HCT116 (cell line): ENCODE measurements at regions not wholly inside any gene's neighbourhood (a gene's known extent, or its start where the extent isn't known, plus 50 kb on each side); places are given as distances from the start of the nearest gene placed in this dataset.

ENCODE experiments used
- CEBPB ChIP-seq: IDR thresholded peaks from 2 replicates; pipeline ENCODE4 v1.6.1; 2012; ENCODE audit warnings: low read depth
- EZH2 ChIP-seq: fragments of 200-600 bp; sonication (generic); IDR thresholded peaks from 2 replicates; pipeline ENCODE4 v1.6.1; 2017; ENCODE audit warnings: antibody characterized with exemption, mixed run types
- FOSL1 ChIP-seq: IDR thresholded peaks from 2 replicates; pipeline ENCODE4 v1.6.1; 2012; ENCODE audit warnings: low read depth
- POLR2A ChIP-seq: IDR thresholded peaks from 2 replicates; pipeline ENCODE4 v1.7.0; 2011; ENCODE audit warnings: borderline replicate concordance; ENCODE audit not compliant: insufficient read depth, insufficient read length; ENCODE audit errors: extremely low read depth
- POLR2AphosphoS5 ChIP-seq: IDR thresholded peaks from 2 replicates; pipeline ENCODE4 v1.6.1; 2011; ENCODE audit warnings: mild to moderate bottlenecking, low read depth, low read length, moderate library complexity
- RAD21 ChIP-seq: IDR thresholded peaks from 2 replicates; pipeline ENCODE4 v1.6.1; 2012; ENCODE audit warnings: low read depth, mild to moderate bottlenecking
- TCF7L2 ChIP-seq: IDR thresholded peaks from 2 replicates; pipeline ENCODE4 v1.7.0; 2011; ENCODE audit warnings: borderline replicate concordance, inconsistent platforms; ENCODE audit not compliant: insufficient read depth, insufficient read length; ENCODE audit errors: extremely low read depth
- YY1 ChIP-seq: IDR thresholded peaks from 2 replicates; pipeline ENCODE4 v1.6.1; 2011; ENCODE audit warnings: low read length, low read depth, moderate library complexity, mild to moderate bottlenecking; ENCODE audit not compliant: insufficient replicate concordance; ENCODE audit errors: extremely low read depth
- TF ChIP-seq, protein P1 (sequence below), 3 experiments: fragments of 200-600 bp in 1 of 3; sonication (generic) in 1 of 3; IDR thresholded peaks in 2 of 3; conservative IDR thresholded peaks in 1 of 3; 2 replicates each; pipeline ENCODE4 v1.5.1; 2012 to 2017; ENCODE audit warnings: low read depth in 2 of 3, low read length in 2 of 3, antibody characterized with exemption in 1 of 3, borderline replicate concordance in 1 of 3, control low read depth in 1 of 3, mild to moderate bottlenecking in 1 of 3, mixed read lengths in 1 of 3, mixed run types in 1 of 3, moderate library complexity in 1 of 3; ENCODE audit not compliant: insufficient read depth in 1 of 3
- TF ChIP-seq, protein P2 (sequence below): IDR thresholded peaks from 2 replicates; pipeline ENCODE4 v1.6.1; 2011; ENCODE audit warnings: mild to moderate bottlenecking, low read length, moderate library complexity; ENCODE audit not compliant: insufficient replicate concordance; ENCODE audit errors: extremely low read depth
- TF ChIP-seq, protein P3 (sequence below): IDR thresholded peaks from 2 replicates; pipeline ENCODE4 v1.6.1; 2012
- TF ChIP-seq, protein P4 (sequence below): IDR thresholded peaks from 2 replicates; pipeline ENCODE4 v1.6.1; 2012; ENCODE audit warnings: low read depth

DNA sequence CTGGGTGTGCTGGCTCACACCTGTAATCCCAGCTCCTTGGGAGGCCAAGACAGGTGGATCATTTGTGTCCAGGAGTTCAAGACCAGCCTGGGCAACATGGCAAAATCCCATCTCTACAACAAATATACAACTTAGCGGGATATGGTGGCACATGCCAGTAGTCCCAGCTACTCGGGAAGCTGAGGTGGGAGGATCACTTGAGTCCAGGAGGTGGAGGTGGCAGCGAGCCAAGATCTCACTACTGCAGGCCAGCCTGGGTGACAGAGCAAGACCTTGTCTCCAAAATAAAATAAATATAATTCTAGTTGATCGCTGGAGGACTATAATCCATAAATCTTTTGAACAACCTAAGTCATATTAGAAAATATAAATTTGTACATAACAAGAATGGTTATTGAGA, 1061.5 kb upstream of the PCDH9 start:
- TF ChIP-seq, protein P1, sequence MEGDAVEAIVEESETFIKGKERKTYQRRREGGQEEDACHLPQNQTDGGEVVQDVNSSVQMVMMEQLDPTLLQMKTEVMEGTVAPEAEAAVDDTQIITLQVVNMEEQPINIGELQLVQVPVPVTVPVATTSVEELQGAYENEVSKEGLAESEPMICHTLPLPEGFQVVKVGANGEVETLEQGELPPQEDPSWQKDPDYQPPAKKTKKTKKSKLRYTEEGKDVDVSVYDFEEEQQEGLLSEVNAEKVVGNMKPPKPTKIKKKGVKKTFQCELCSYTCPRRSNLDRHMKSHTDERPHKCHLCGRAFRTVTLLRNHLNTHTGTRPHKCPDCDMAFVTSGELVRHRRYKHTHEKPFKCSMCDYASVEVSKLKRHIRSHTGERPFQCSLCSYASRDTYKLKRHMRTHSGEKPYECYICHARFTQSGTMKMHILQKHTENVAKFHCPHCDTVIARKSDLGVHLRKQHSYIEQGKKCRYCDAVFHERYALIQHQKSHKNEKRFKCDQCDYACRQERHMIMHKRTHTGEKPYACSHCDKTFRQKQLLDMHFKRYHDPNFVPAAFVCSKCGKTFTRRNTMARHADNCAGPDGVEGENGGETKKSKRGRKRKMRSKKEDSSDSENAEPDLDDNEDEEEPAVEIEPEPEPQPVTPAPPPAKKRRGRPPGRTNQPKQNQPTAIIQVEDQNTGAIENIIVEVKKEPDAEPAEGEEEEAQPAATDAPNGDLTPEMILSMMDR (IDR thresholded peaks at IDR 0.05 in 2 of 3, conservative IDR thresholded peaks at IDR 0.05 in 1 of 3; ENCODE audit: borderline replicate concordance in 1 of 3, insufficient read depth in 1 of 3, low read depth in 2 of 3, low read length in 2 of 3), result no peak
- TF ChIP-seq, protein P2, sequence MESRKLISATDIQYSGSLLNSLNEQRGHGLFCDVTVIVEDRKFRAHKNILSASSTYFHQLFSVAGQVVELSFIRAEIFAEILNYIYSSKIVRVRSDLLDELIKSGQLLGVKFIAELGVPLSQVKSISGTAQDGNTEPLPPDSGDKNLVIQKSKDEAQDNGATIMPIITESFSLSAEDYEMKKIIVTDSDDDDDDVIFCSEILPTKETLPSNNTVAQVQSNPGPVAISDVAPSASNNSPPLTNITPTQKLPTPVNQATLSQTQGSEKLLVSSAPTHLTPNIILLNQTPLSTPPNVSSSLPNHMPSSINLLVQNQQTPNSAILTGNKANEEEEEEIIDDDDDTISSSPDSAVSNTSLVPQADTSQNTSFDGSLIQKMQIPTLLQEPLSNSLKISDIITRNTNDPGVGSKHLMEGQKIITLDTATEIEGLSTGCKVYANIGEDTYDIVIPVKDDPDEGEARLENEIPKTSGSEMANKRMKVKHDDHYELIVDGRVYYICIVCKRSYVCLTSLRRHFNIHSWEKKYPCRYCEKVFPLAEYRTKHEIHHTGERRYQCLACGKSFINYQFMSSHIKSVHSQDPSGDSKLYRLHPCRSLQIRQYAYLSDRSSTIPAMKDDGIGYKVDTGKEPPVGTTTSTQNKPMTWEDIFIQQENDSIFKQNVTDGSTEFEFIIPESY, result no peak
- no peak for TF ChIP-seq FOSL1
- TF ChIP-seq POLR2AphosphoS5, result no peak
- no peak for TF ChIP-seq EZH2
- TF ChIP-seq YY1, result no peak
- no peak for TF ChIP-seq TCF7L2
- TF ChIP-seq, protein P3, sequence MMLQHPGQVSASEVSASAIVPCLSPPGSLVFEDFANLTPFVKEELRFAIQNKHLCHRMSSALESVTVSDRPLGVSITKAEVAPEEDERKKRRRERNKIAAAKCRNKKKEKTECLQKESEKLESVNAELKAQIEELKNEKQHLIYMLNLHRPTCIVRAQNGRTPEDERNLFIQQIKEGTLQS, result no peak
- TF ChIP-seq, protein P4, sequence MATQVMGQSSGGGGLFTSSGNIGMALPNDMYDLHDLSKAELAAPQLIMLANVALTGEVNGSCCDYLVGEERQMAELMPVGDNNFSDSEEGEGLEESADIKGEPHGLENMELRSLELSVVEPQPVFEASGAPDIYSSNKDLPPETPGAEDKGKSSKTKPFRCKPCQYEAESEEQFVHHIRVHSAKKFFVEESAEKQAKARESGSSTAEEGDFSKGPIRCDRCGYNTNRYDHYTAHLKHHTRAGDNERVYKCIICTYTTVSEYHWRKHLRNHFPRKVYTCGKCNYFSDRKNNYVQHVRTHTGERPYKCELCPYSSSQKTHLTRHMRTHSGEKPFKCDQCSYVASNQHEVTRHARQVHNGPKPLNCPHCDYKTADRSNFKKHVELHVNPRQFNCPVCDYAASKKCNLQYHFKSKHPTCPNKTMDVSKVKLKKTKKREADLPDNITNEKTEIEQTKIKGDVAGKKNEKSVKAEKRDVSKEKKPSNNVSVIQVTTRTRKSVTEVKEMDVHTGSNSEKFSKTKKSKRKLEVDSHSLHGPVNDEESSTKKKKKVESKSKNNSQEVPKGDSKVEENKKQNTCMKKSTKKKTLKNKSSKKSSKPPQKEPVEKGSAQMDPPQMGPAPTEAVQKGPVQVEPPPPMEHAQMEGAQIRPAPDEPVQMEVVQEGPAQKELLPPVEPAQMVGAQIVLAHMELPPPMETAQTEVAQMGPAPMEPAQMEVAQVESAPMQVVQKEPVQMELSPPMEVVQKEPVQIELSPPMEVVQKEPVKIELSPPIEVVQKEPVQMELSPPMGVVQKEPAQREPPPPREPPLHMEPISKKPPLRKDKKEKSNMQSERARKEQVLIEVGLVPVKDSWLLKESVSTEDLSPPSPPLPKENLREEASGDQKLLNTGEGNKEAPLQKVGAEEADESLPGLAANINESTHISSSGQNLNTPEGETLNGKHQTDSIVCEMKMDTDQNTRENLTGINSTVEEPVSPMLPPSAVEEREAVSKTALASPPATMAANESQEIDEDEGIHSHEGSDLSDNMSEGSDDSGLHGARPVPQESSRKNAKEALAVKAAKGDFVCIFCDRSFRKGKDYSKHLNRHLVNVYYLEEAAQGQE, result no peak
- TF ChIP-seq CEBPB, result no peak
- TF ChIP-seq POLR2A, result no peak
- no peak for TF ChIP-seq RAD21
